CD4-positive, alpha-beta T cell treated with Interleukin-12 subunit alpha and Interleukin-12 subunit beta, for 1 hour (primary cell): ENCODE measurements at regions not wholly inside any gene's neighbourhood (a gene's known extent, or its start where the extent isn't known, plus 50 kb on each side); places are given as distances from the start of the nearest gene placed in this dataset.
"Not testable (repeated sequence)": the region's sequence is repeated elsewhere in the genome, so short reads cannot be mapped to it uniquely, and the experiment has no call there.

Source experiments
- DNase-seq: peaks from one replicate; pipeline ENCODE4 v3.0.0-alpha.2; 2020

GRCh38 chr7:106750773-106751172 is 89.8 kb upstream of the CCDC71L start:
- no peak for DNase-seq

GRCh38 chr7:106752367-106752766 is 91.4 kb upstream of the CCDC71L start:
- no peak for DNase-seq

- not testable (repeated sequence) for DNase-seq
Observed at GRCh38 chr7:106755024-106755423, 94.1 kb upstream of the CCDC71L start.

- no peak for DNase-seq
Observed at GRCh38 chr7:106755641-106756040, 94.7 kb upstream of the CCDC71L start.

- no peak for DNase-seq
Observed at GRCh38 chr7:106756071-106756470, 95.1 kb upstream of the CCDC71L start.

GRCh38 chr7:106756884-106757283 is 95.9 kb upstream of the CCDC71L start:
- DNase-seq = no peak

GRCh38 chr7:106757846-106758245 is 96.9 kb upstream of the CCDC71L start:
- DNase-seq = no peak

- DNase-seq = not testable (repeated sequence)
Observed at GRCh38 chr7:106762845-106763244, 101.9 kb upstream of the CCDC71L start.

- no peak for DNase-seq
Observed at GRCh38 chr7:106763717-106764116, 101.4 kb upstream of the PIK3CG start.

GRCh38 chr7:106765727-106766355 is 99.2 kb upstream of the PIK3CG start:
- DNase-seq = no peak

GRCh38 chr7:106766551-106766950 is 98.5 kb upstream of the PIK3CG start:
- DNase-seq = no peak

GRCh38 chr7:106767078-106767477 is 98.0 kb upstream of the PIK3CG start:
- DNase-seq = no peak

- peak; percentile 24 for DNase-seq
Observed at GRCh38 chr7:106767498-106768323, 97.4 kb upstream of the PIK3CG start.

- DNase-seq = peak; percentile 6
Observed at GRCh38 chr7:106768324-106768751, 96.7 kb upstream of the PIK3CG start.

GRCh38 chr7:106770191-106770590 is 94.9 kb upstream of the PIK3CG start:
- no peak for DNase-seq

- DNase-seq = no peak
Observed at GRCh38 chr7:106772655-106773108, 92.4 kb upstream of the PIK3CG start.

- DNase-seq = no peak
Observed at GRCh38 chr7:106773228-106773627, 91.9 kb upstream of the PIK3CG start.

- DNase-seq = no peak
Observed at GRCh38 chr7:106773721-106774120, 91.4 kb upstream of the PIK3CG start.

- DNase-seq = no peak
Observed at GRCh38 chr7:106774213-106774767, 90.8 kb upstream of the PIK3CG start.

- DNase-seq = no peak
Observed at GRCh38 chr7:106774768-106775551, 90.1 kb upstream of the PIK3CG start.

GRCh38 chr7:106775552-106775936 is 89.5 kb upstream of the PIK3CG start:
- DNase-seq = no peak

- DNase-seq = no peak
Observed at GRCh38 chr7:106775975-106776607, 89.0 kb upstream of the PIK3CG start.
